ENCODE measurements at regions not wholly inside any gene's neighbourhood (a gene's known extent, or its start where the extent isn't known, plus 50 kb on each side); places are given as distances from the start of the nearest gene placed in this dataset.

DNA sequence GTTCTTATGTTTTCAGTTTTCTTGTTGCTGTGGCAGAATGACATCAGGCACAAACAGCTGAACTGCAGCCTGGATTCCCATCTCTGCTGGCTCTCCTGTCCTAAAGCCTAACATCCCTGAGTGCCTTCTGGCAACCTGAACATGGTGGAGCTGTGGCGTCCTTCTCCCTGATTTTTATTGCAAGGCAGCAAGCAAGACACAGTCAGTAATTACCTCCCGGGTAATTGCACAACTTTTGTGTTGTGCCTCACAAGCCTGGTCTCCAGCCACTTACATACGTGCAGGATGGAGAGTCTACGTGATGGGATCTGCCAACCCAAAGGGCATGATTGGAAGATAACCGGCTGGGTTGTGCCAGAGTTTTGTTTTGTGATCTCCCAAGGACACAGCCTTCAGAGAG, 116.1 kb upstream of the PARD3 start:
- no peak overlapping the region for H3K4me3 ChIP-seq (ENCODE audit: low read depth, low read length)
- TF ChIP-seq CTCF (IDR thresholded peaks at IDR 0.05; ENCODE audit: insufficient read depth, low read length): no peak
- no peak for DNase-seq (ENCODE audit: low read depth)

- no peak for DNase-seq (ENCODE audit: low read depth)
- H3K4me3 ChIP-seq (ENCODE audit: low read depth, low read length): no peak overlapping the region
- TF ChIP-seq CTCF (IDR thresholded peaks at IDR 0.05; ENCODE audit: insufficient read depth, low read length): no peak
Measured at GRCh38 chr10:34922138-34922537, 107.0 kb upstream of the PARD3 start.

DNA sequence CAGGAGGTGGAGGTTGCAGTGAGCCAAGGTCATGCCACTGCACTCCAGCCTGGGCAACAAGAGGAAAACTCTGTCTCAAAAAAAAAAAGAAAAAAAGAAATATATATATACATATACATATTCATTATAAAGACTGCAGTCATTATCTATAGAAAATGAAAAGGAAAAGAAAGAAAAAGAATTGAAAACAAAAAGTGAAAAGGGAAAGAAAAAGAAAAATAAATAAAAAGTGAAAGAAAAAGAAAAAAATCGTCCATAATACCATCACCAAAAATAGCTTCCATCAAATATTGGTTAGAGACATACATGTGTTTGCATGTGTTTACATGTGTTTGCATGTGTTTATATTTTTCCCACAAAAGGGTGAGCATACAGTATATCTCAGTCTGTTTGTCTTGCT, 105.5 kb upstream of the PARD3 start:
- no peak for DNase-seq (ENCODE audit: low read depth)
- no peak for TF ChIP-seq CTCF (IDR thresholded peaks at IDR 0.05; ENCODE audit: insufficient read depth, low read length)
- no peak overlapping the region for H3K4me3 ChIP-seq (ENCODE audit: low read depth, low read length)

- no peak for TF ChIP-seq CTCF (IDR thresholded peaks at IDR 0.05; ENCODE audit: insufficient read depth, low read length)
- no peak for DNase-seq (ENCODE audit: low read depth)
- no peak overlapping the region for H3K4me3 ChIP-seq (ENCODE audit: low read depth, low read length)
Measured at GRCh38 chr10:34918776-34919315, 103.8 kb upstream of the PARD3 start.

DNA sequence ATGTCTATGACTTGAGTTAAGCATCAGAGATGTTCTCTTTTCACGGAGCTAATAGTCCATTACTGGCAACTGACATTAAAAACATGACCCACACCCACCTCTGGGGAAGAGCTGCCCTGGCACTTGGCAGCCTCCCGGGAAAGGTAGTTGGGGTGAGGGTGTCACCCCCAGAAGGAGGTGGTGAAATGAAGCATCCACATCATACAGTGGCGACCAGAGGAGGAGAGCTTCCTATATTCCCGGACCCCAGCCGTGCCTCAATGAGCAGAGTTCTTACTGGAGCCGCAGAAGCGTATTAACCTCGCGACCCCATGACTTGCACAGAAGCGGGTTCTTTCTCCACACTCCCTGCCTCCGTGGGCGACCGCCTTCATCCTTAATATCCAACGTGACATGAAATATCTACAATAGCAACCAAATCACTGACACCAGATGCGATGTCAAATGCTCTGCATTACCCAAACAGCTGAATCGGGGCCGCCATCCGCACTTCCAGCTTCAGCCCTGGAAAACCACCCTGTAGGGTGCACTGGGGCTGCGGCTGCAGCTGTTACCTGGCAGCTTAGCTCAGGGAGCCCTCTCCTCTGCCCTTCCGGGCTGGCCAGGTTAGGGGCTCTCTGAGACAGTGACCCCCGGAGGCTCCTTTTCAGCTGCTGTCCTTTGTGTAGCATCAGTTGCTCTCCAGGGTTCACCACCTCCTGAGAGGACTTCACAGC, 103.1 kb upstream of the PARD3 start:
- no peak overlapping the region for H3K4me3 ChIP-seq (ENCODE audit: low read depth, low read length)
- DNase-seq (ENCODE audit: low read depth): no peak
- TF ChIP-seq CTCF (IDR thresholded peaks at IDR 0.05; ENCODE audit: insufficient read depth, low read length): no peak

DNA sequence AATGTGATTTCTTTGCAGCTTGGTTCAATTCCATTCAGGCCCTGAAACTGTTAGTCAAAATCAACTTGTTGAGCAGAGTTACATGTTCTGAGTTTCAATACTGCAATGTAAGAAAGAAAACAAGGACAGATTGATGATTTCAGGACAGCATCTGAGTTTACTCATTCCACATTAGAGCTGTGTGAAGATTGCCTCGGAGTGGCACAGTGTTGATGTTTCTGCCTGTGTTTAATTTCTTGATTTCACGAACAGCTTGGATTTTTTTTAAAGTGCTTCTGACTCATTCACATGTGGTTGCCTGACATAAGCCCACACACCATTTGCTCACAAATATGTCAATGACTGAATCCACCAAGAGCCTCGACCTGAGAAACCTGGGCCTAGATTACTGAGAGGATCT, 101.2 kb upstream of the PARD3 start:
- peak; percentile 78 for DNase-seq (ENCODE audit: low read depth)
- no peak overlapping the region for H3K4me3 ChIP-seq (ENCODE audit: low read depth, low read length)
- TF ChIP-seq CTCF (IDR thresholded peaks at IDR 0.05; ENCODE audit: insufficient read depth, low read length): no peak

DNA sequence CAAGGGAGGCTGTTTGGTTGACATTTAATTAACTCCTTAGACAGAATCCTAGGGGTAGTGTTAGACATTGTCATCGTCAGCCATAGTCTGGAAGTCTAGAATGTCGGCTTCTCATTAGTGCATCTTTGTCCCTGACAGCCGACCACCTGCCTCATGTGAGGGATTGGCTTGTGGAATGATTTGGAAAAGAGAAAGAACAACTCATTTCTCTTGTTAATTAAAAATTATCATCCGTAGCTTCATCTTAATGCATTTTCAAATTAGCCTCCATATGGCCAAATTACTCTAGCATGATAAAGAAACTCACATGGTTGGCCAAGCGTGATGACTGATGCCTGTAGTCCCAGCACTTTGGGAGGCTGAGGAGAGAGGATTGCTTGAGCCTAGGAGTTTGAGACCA, 97.7 kb upstream of the PARD3 start:
- TF ChIP-seq CTCF (IDR thresholded peaks at IDR 0.05; ENCODE audit: insufficient read depth, low read length): no peak
- DNase-seq (ENCODE audit: low read depth): no peak
- H3K4me3 ChIP-seq (ENCODE audit: low read depth, low read length): no peak overlapping the region

Measured in fibroblast of the aortic adventitia (primary cell).